NOMO-1 treated with DMSO at 0.1 percent for 48 hours (cell line): ENCODE measurements at regions not wholly inside any gene's neighbourhood (a gene's known extent, or its start where the extent isn't known, plus 50 kb on each side); places are given as distances from the start of the nearest gene placed in this dataset.
"Not testable (repeated sequence)": the region's sequence is repeated elsewhere in the genome, so short reads cannot be mapped to it uniquely, and the experiment has no call there.

Experiments
- DNase-seq: peaks from one replicate; lab custom pipeline; 2025; ENCODE audit not compliant: unreplicated experiment; lab: John Stamatoyannopoulos, UW

GRCh38 chr15:31647337-31647826 is 320.7 kb downstream of the KLF13 start:
- peak; percentile 28 for DNase-seq

- DNase-seq: not testable (repeated sequence)
Measured at GRCh38 chr15:31649634-31650033, 323.0 kb downstream of the KLF13 start.

- not testable (repeated sequence) for DNase-seq
Measured at GRCh38 chr15:31650055-31650701, 323.5 kb downstream of the KLF13 start.

- not testable (repeated sequence) for DNase-seq
Measured at GRCh38 chr15:31656915-31657314, 330.3 kb downstream of the KLF13 start.

- DNase-seq: no peak
Measured at GRCh38 chr15:31660816-31661215, 334.2 kb downstream of the KLF13 start.

- not testable (repeated sequence) for DNase-seq
Measured at GRCh38 chr15:31665732-31666131, 339.1 kb downstream of the KLF13 start.

- DNase-seq: not testable (repeated sequence)
Measured at GRCh38 chr15:31669158-31669908, 342.7 kb downstream of the KLF13 start.

- not testable (repeated sequence) for DNase-seq
Measured at GRCh38 chr15:31673263-31673662, 346.6 kb downstream of the KLF13 start.

- DNase-seq: not testable (repeated sequence)
Measured at GRCh38 chr15:31681529-31682259, 348.6 kb upstream of the CHRNA7 start.

GRCh38 chr15:31687088-31687487 is 343.2 kb upstream of the CHRNA7 start:
- DNase-seq: not testable (repeated sequence)

GRCh38 chr15:31696509-31696908 is 333.8 kb upstream of the CHRNA7 start:
- DNase-seq: not testable (repeated sequence)

- DNase-seq: not testable (repeated sequence)
Measured at GRCh38 chr15:31705076-31705678, 325.1 kb upstream of the CHRNA7 start.

GRCh38 chr15:31707944-31708702 is 322.2 kb upstream of the CHRNA7 start:
- not testable (repeated sequence) for DNase-seq

- DNase-seq: not testable (repeated sequence)
Measured at GRCh38 chr15:31708703-31709327, 321.5 kb upstream of the CHRNA7 start.

GRCh38 chr15:31709479-31709878 is 320.8 kb upstream of the CHRNA7 start:
- not testable (repeated sequence) for DNase-seq

- not testable (repeated sequence) for DNase-seq
Measured at GRCh38 chr15:31710806-31711205, 319.5 kb upstream of the CHRNA7 start.

- DNase-seq: not testable (repeated sequence)
Measured at GRCh38 chr15:31715208-31715607, 315.1 kb upstream of the CHRNA7 start.

- DNase-seq: not testable (repeated sequence)
Measured at GRCh38 chr15:31718625-31719024, 311.7 kb upstream of the CHRNA7 start.

GRCh38 chr15:31719396-31720022 is 310.8 kb upstream of the CHRNA7 start:
- not testable (repeated sequence) for DNase-seq
